ENCODE measurements at regions not wholly inside any gene's neighbourhood (a gene's known extent, or its start where the extent isn't known, plus 50 kb on each side); places are given as distances from the start of the nearest gene placed in this dataset.
"Not testable (repeated sequence)": the region's sequence is repeated elsewhere in the genome, so short reads cannot be mapped to it uniquely, and the experiment has no call there.

DNA sequence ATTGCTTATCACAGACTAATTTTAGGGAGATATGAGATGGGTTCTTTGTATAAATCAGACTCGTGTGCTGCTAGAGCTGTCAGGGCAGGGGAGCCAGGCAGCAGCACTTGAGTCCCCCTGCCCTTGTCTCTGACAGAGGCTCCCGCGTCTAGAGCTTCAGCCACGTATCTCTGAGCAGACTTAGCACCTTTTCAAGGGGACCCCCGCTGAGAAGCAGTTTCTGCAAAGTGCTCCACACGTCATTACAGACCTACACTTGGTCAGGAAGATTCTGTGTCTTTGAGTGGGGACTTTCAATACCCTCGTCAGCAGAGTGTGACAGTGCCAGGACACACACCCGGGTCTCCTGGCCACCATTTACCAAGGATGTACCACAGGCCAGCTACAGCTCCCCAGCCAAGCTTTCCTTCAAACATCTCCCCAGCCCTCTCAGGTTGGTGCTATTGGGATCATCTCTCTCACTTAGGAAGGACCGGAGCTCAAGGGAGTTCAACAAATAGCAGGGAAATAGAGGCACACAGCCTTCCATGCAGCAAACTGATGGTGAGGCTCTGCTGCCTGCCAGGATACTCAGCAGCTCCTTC lies 312.3 kb downstream of the BCL2L11 start:
- not testable (repeated sequence) for H3K23me2 ChIP-seq (ENCODE audit: insufficient read length, low read depth, low read length, poor library complexity, severe bottlenecking); H2BK120ac ChIP-seq (ENCODE audit: low read depth, low read length, poor library complexity, severe bottlenecking); H2BK12ac ChIP-seq (ENCODE audit: insufficient read length, low read depth, low read length); H3K27ac Mint-ChIP-seq; H3K9me3 ChIP-seq (ENCODE audit: control insufficient read depth, low read depth, low read length); H3K79me2 ChIP-seq (ENCODE audit: insufficient read depth, low read length); H3K27me3 ChIP-seq (ENCODE audit: insufficient read depth, low read length); H3K9me3 Mint-ChIP-seq; H3K79me1 ChIP-seq (ENCODE audit: insufficient read depth, low read depth, low read length, poor library complexity, severe bottlenecking); H3K23ac ChIP-seq (ENCODE audit: insufficient read length, low read depth, low read length); H3K4me1 Mint-ChIP-seq; H4K5ac ChIP-seq (ENCODE audit: insufficient read length, low read depth, low read length); H3K4me2 ChIP-seq (ENCODE audit: insufficient read depth, insufficient read length, low read length); H3K9ac ChIP-seq (ENCODE audit: extremely low read depth, insufficient read length, low read length); H4K91ac ChIP-seq (ENCODE audit: insufficient read length, low read depth, low read length); H4K20me1 ChIP-seq (ENCODE audit: control insufficient read depth, insufficient read depth, insufficient read length); H2BK15ac ChIP-seq (ENCODE audit: low read depth, low read length); DNase-seq; H3K4me3 Mint-ChIP-seq; H2AK5ac ChIP-seq (ENCODE audit: insufficient read length, low read length); H3K27ac ChIP-seq (ENCODE audit: insufficient read length, low read depth, low read length); H2BK20ac ChIP-seq (ENCODE audit: low read depth, low read length, poor library complexity, severe bottlenecking); H3K14ac ChIP-seq (ENCODE audit: insufficient read depth, low read length); H4K8ac ChIP-seq (replicated peaks; ENCODE audit: insufficient read length, low read depth, low read length); H3K18ac ChIP-seq (ENCODE audit: insufficient read length, low read depth, low read length); H2AFZ ChIP-seq (ENCODE audit: low read length); H3K4ac ChIP-seq (ENCODE audit: low read depth, low read length); H3K36me3 Mint-ChIP-seq (ENCODE audit: insufficient read depth in 1 of 3, low read depth in 3 of 3); H2BK5ac ChIP-seq (ENCODE audit: insufficient read length, low read length); H3K27me3 Mint-ChIP-seq (ENCODE audit: low read depth); H3K56ac ChIP-seq (ENCODE audit: insufficient read length, low read depth, low read length); H3K4me1 ChIP-seq (ENCODE audit: insufficient read depth, low read length); H3T11ph ChIP-seq (ENCODE audit: low read length)
- WGBS (ENCODE audit: extremely low coverage, insufficient read length, low lambda C conversion rate), result no CpG with 5 or more reads among the region's 9 CpGs

DNA sequence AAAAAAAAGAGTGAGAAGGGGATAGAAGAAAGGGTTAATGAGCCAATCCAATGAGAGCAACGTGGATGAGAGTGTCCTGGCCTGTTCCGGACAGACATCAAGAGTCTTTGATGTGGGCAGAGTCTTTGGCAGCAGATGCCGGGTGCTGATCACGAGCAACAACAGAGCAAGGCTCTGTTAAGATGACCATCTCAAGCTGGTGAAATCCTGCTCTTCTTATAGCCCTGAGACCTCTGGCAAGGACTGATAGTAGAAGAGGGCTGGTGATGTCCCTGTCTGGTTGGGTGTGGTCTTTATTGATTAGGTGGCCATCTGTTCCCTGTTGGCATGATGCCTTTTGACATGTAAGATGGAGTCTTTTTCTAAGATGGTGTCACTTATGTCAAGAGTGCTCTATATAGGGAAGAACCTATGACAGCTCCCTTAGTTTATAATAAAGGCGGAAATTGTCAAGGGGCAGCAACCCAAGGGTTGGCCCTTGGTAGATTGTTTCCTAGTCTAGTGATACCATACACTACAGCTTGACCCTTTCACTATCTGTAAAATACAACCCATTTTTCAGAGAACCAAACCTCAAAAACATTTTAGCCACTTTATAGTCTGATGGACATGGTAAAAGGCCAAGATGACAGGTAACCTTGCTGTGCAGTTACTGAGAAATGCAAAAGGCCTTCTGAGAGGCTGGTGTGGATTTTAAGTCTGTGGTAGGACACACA lies 313.3 kb downstream of the BCL2L11 start:
- not testable (repeated sequence) for H3K27me3 ChIP-seq (ENCODE audit: insufficient read depth, low read length); H3K27ac Mint-ChIP-seq

More for the DNA sequence above, 313.3 kb downstream of the BCL2L11 start:
- H3K9me3 ChIP-seq (ENCODE audit: control insufficient read depth, low read depth, low read length); H3T11ph ChIP-seq (ENCODE audit: low read length); H3K23ac ChIP-seq (ENCODE audit: insufficient read length, low read depth, low read length); H4K91ac ChIP-seq (ENCODE audit: insufficient read length, low read depth, low read length); H3K4me3 Mint-ChIP-seq; H3K14ac ChIP-seq (ENCODE audit: insufficient read depth, low read length); H4K5ac ChIP-seq (ENCODE audit: insufficient read length, low read depth, low read length); H4K20me1 ChIP-seq (ENCODE audit: control insufficient read depth, insufficient read depth, insufficient read length); H3K18ac ChIP-seq (ENCODE audit: insufficient read length, low read depth, low read length); H3K4me1 Mint-ChIP-seq; DNase-seq; H3K56ac ChIP-seq (ENCODE audit: insufficient read length, low read depth, low read length); H2BK20ac ChIP-seq (ENCODE audit: low read depth, low read length, poor library complexity, severe bottlenecking); H3K4ac ChIP-seq (ENCODE audit: low read depth, low read length); H2BK120ac ChIP-seq (ENCODE audit: low read depth, low read length, poor library complexity, severe bottlenecking); H3K36me3 Mint-ChIP-seq (ENCODE audit: insufficient read depth in 1 of 3, low read depth in 3 of 3); H4K8ac ChIP-seq (replicated peaks; ENCODE audit: insufficient read length, low read depth, low read length); H3K9ac ChIP-seq (ENCODE audit: extremely low read depth, insufficient read length, low read length); H3K4me1 ChIP-seq (ENCODE audit: insufficient read depth, low read length); H2BK12ac ChIP-seq (ENCODE audit: insufficient read length, low read depth, low read length); H2AFZ ChIP-seq (ENCODE audit: low read length); H3K9me3 Mint-ChIP-seq; H3K27me3 Mint-ChIP-seq (ENCODE audit: low read depth); H2BK5ac ChIP-seq (ENCODE audit: insufficient read length, low read length); H3K23me2 ChIP-seq (ENCODE audit: insufficient read length, low read depth, low read length, poor library complexity, severe bottlenecking); H2AK5ac ChIP-seq (ENCODE audit: insufficient read length, low read length); H3K79me2 ChIP-seq (ENCODE audit: insufficient read depth, low read length); H3K27ac ChIP-seq (ENCODE audit: insufficient read length, low read depth, low read length); H3K79me1 ChIP-seq (ENCODE audit: insufficient read depth, low read depth, low read length, poor library complexity, severe bottlenecking); H2BK15ac ChIP-seq (ENCODE audit: low read depth, low read length); H3K4me2 ChIP-seq (ENCODE audit: insufficient read depth, insufficient read length, low read length): not testable (repeated sequence)
- WGBS (ENCODE audit: extremely low coverage, insufficient read length, low lambda C conversion rate), result no CpG with 5 or more reads among the region's 5 CpGs

Measured in H9 (cell line).